ENCODE measurements at regions not wholly inside any gene's neighbourhood (a gene's known extent, or its start where the extent isn't known, plus 50 kb on each side); places are given as distances from the start of the nearest gene placed in this dataset.
"Not testable (repeated sequence)": the region's sequence is repeated elsewhere in the genome, so short reads cannot be mapped to it uniquely, and the experiment has no call there.

DNA sequence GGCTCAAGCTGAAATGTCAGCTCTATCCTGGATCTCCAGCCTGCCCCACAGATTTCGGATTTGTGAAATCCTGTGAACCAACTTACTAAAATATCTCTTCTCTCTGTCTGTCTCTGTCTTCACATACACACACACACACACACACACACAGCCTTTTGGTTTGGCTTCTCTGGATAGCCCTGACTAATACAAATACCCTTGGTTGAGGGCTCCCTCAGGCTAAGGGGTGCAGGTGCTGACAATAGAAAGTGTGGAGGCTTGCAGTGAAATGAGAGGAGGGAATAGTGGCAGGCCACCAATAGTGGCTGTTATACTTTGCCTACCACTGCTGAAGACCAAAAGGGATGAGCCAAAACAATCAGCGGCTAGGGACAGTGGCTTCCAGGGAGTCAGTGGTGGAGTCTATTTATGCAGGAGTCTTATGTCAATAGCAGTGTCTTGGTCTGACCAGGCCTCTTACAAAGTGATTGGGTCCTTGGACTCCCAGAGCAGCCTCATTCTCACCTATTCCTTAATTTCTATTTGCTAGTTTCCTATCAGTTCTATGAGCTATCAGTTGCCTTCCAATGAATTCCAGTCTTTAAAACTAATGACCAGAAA is 93.2 kb upstream of the GAS1 start:
- no peak for DNase-seq (ENCODE audit: low spot score)
- H3K9me3 Mint-ChIP-seq (ENCODE audit: low read depth): peaks cover 7% of the 10 kb centered on the region
- H3K27ac Mint-ChIP-seq (ENCODE audit: unreplicated experiment): no peak overlapping the region
- H3K27me3 Mint-ChIP-seq (ENCODE audit: low read depth): no peaks in the 10 kb centered on the region
- H3K4me3 Mint-ChIP-seq (ENCODE audit: unreplicated experiment): no peak overlapping the region
- H3K36me3 Mint-ChIP-seq (ENCODE audit: low read depth): no peaks in the 10 kb centered on the region
- TF ChIP-seq, protein P1, sequence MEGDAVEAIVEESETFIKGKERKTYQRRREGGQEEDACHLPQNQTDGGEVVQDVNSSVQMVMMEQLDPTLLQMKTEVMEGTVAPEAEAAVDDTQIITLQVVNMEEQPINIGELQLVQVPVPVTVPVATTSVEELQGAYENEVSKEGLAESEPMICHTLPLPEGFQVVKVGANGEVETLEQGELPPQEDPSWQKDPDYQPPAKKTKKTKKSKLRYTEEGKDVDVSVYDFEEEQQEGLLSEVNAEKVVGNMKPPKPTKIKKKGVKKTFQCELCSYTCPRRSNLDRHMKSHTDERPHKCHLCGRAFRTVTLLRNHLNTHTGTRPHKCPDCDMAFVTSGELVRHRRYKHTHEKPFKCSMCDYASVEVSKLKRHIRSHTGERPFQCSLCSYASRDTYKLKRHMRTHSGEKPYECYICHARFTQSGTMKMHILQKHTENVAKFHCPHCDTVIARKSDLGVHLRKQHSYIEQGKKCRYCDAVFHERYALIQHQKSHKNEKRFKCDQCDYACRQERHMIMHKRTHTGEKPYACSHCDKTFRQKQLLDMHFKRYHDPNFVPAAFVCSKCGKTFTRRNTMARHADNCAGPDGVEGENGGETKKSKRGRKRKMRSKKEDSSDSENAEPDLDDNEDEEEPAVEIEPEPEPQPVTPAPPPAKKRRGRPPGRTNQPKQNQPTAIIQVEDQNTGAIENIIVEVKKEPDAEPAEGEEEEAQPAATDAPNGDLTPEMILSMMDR (IDR thresholded peaks at IDR 0.05): no peak
- H3K4me1 Mint-ChIP-seq (ENCODE audit: low read depth): peaks cover 44% of the 10 kb centered on the region

DNA sequence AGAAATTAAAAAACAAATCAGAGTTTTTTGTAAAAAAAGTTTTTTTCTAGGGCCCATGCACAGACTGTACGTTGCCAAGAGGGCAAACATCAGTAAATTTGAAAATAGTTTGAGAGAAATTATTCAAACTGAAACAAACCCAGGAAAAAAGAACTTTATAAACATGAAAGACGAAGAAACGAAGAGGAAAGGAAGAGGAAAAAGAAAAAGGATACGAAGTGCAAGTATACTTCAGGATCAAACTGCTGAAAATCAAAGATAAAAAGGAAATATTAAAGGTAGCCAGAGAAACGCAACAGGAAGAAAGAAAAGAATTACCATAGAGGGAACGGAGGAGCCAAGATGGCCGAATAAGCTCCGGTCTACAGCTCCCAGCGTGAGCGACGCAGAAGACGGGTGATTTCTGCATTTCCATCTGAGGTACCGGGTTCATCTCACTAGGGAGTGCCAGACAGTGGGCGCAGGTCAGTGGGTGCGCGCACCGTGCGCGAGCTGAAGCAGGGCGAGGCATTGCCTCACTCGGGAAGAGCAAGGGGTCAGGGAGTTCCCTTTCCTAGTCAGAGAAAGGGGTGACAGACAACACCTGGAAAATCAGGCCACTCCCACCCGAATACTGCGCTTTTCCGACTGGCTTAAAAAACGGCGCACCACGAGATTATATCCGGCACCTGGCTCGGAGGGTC is 94.4 kb upstream of the GAS1 start:
- Mint-ChIP-seq H3K4me3 (ENCODE audit: unreplicated experiment) (peak overlapping the region; percentile 77), H3K27ac (ENCODE audit: unreplicated experiment) (peak overlapping the region; percentile 95), H3K4me1 (ENCODE audit: low read depth) (peaks cover 32% of the 10 kb centered on the region)
- not testable (repeated sequence) for H3K9me3 Mint-ChIP-seq (ENCODE audit: low read depth); H3K36me3 Mint-ChIP-seq (ENCODE audit: low read depth); H3K27me3 Mint-ChIP-seq (ENCODE audit: low read depth); DNase-seq (ENCODE audit: low spot score)

- H3K4me3 Mint-ChIP-seq (ENCODE audit: unreplicated experiment); H3K27ac Mint-ChIP-seq (ENCODE audit: unreplicated experiment); H3K36me3 Mint-ChIP-seq (ENCODE audit: low read depth); DNase-seq (ENCODE audit: low spot score); H3K27me3 Mint-ChIP-seq (ENCODE audit: low read depth); H3K4me1 Mint-ChIP-seq (ENCODE audit: low read depth): not testable (repeated sequence)
- H3K9me3 Mint-ChIP-seq (ENCODE audit: low read depth): peaks cover 19% of the 10 kb centered on the region
Observed at GRCh38 chr9:87049929-87050608, 102.8 kb upstream of the GAS1 start.

DNA sequence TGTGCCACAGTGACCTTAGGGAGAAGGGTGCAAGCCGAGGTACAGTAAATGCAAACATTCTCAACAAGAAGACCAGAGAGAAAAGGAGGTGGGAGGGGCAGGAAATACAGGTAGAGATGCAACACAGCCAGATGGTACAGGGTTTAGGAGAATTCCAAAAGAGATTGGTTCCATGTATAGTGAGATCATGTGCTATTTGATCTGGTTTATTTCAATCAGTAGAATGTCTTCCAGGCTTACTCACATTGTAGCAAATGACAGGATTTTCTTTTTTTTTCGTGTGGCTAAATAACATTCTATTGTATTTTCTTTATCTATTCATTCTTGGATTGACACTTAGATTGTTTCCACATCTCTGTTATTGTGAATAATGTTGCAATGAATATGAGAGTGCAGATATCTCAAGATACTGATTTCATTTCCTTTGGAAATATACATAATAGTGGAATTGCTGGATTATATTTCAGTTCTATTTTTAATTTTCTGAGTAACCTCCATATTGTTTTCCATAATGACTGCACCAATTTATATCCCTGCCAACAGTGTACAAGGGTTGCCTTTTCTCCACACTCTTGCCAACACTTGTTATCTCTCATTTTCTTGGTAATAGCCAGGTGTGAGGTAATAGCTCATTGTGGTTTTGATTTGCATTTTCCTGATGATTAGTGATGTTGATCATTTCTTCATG is 107.8 kb upstream of the GAS1 start:
- no peak for DNase-seq (ENCODE audit: low spot score)
- no peaks in the 10 kb centered on the region for H3K4me1 Mint-ChIP-seq (ENCODE audit: low read depth)
- peaks cover 3% of the 10 kb centered on the region for H3K9me3 Mint-ChIP-seq (ENCODE audit: low read depth)
- no peaks in the 10 kb centered on the region for H3K27me3 Mint-ChIP-seq (ENCODE audit: low read depth)
- TF ChIP-seq, protein P1 (IDR thresholded peaks at IDR 0.05): no peak
- H3K27ac Mint-ChIP-seq (ENCODE audit: unreplicated experiment): no peak overlapping the region
- H3K36me3 Mint-ChIP-seq (ENCODE audit: low read depth): peaks cover 2% of the 10 kb centered on the region
- H3K4me3 Mint-ChIP-seq (ENCODE audit: unreplicated experiment): no peak overlapping the region

DNA sequence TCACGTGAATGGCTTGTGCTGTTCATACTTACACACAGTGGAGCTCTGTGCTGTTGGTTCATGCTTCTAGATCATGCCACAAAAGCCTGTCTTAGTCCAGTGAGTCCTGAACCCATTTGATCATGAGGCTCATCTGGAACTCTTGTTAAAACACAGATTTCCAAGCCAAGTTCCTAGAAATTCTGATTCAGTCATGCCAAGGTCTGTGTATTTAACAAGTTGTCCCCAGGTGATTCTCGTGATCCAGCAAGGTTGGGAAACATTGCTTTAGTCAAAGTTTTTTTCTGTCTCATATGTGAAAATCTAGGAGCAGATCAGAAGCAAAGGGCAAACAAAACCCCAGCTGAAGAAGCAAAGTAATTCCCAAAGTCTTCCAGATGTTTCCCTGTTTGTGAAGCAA is 112.5 kb upstream of the GAS1 start:
- no peak for DNase-seq (ENCODE audit: low spot score)
- no peaks in the 10 kb centered on the region for H3K36me3 Mint-ChIP-seq (ENCODE audit: low read depth)
- no peaks in the 10 kb centered on the region for H3K9me3 Mint-ChIP-seq (ENCODE audit: low read depth)
- TF ChIP-seq, protein P1 (IDR thresholded peaks at IDR 0.05): no peak
- no peak overlapping the region for H3K27ac Mint-ChIP-seq (ENCODE audit: unreplicated experiment)
- H3K4me3 Mint-ChIP-seq (ENCODE audit: unreplicated experiment): no peak overlapping the region
- peaks cover 30% of the 10 kb centered on the region for H3K4me1 Mint-ChIP-seq (ENCODE audit: low read depth)
- H3K27me3 Mint-ChIP-seq (ENCODE audit: low read depth): no peaks in the 10 kb centered on the region

- Mint-ChIP-seq H3K4me1 (ENCODE audit: low read depth) (peaks cover 37% of the 10 kb centered on the region), H3K9me3 (ENCODE audit: low read depth) (no peaks in the 10 kb centered on the region), H3K36me3 (ENCODE audit: low read depth) (no peaks in the 10 kb centered on the region), H3K27ac (ENCODE audit: unreplicated experiment) (no peak overlapping the region), H3K4me3 (ENCODE audit: unreplicated experiment) (no peak overlapping the region), H3K27me3 (ENCODE audit: low read depth) (no peaks in the 10 kb centered on the region)
- TF ChIP-seq, protein P1 (IDR thresholded peaks at IDR 0.05): no peak
- DNase-seq (ENCODE audit: low spot score): no peak
Observed at GRCh38 chr9:87062746-87063145, 115.4 kb upstream of the GAS1 start.

Data from chondrocyte (in vitro differentiated cells).